Mammary epithelial cell (primary cell): ENCODE measurements at regions not wholly inside any gene's neighbourhood (a gene's known extent, or its start where the extent isn't known, plus 50 kb on each side); places are given as distances from the start of the nearest gene placed in this dataset.

Experiments used
- EZH2 ChIP-seq: IDR thresholded peaks from 2 replicates; pipeline ENCODE4 v1.6.1; 2012; ENCODE audit warnings: low read length, inconsistent platforms, borderline replicate concordance
- TF ChIP-seq, protein P1 (sequence below), 2 donors: IDR thresholded peaks in 1 of 2; conservative IDR thresholded peaks in 1 of 2; 2 replicates each; pipeline ENCODE4 v1.5.1; 2011 to 2012; ENCODE audit warnings: inconsistent platforms in 2 of 2, low read length in 2 of 2, mild to moderate bottlenecking in 2 of 2, control low read depth in 1 of 2, low read depth in 1 of 2; ENCODE audit not compliant: insufficient read depth in 1 of 2; ENCODE audit errors: extremely low read depth in 1 of 2

DNA sequence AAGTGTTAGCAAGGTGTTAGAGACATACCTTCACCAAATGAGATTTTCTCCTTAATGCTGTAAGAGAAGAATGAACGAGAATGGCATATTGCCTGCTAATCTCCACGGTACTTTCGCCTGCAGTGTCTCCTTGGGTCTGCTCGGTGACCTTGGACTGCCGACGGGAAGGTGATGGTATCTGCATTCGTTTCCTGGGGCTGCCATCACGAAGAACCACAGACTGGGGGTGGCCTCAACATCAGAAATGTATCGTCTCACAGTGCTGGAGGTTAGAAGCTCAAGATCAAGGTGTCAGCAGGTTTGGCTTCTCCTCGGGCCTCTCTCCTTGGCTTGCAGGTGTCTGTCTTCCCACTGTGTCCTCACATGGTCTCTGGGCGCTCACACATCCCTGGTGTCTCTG lies 86.3 kb upstream of the TNRC6C start:
- TF ChIP-seq, protein P1, sequence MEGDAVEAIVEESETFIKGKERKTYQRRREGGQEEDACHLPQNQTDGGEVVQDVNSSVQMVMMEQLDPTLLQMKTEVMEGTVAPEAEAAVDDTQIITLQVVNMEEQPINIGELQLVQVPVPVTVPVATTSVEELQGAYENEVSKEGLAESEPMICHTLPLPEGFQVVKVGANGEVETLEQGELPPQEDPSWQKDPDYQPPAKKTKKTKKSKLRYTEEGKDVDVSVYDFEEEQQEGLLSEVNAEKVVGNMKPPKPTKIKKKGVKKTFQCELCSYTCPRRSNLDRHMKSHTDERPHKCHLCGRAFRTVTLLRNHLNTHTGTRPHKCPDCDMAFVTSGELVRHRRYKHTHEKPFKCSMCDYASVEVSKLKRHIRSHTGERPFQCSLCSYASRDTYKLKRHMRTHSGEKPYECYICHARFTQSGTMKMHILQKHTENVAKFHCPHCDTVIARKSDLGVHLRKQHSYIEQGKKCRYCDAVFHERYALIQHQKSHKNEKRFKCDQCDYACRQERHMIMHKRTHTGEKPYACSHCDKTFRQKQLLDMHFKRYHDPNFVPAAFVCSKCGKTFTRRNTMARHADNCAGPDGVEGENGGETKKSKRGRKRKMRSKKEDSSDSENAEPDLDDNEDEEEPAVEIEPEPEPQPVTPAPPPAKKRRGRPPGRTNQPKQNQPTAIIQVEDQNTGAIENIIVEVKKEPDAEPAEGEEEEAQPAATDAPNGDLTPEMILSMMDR (conservative IDR thresholded peaks at IDR 0.05 in 1 of 2, IDR thresholded peaks at IDR 0.05 in 1 of 2; ENCODE audit: extremely low read depth in 1 of 2, insufficient read depth in 1 of 2, low read depth in 1 of 2, low read length in 2 of 2) = no peak
- no peak for TF ChIP-seq EZH2
